ENCODE measurements at regions not wholly inside any gene's neighbourhood (a gene's known extent, or its start where the extent isn't known, plus 50 kb on each side); places are given as distances from the start of the nearest gene placed in this dataset.

DNA sequence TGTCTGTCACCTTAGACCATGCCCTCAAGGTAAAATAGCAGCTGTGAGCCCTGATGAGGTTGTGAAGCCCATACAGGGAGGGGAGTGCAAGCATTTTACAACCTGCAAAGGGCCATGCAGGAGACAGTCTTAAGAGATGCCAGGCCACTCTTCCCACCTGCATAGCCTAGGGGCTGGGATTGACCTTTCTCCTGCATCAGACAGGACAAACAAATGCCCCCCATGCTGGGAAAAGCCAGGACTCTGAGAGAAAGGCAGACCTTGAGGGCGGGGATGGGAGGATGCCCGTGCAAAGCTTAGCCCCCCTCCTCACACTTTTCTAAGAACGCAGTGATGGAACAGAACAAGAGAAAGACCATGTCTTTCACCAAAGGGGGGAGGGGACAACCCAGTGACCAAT is 137.9 kb upstream of the MAMLD1 start:
- TF ChIP-seq, protein P1, sequence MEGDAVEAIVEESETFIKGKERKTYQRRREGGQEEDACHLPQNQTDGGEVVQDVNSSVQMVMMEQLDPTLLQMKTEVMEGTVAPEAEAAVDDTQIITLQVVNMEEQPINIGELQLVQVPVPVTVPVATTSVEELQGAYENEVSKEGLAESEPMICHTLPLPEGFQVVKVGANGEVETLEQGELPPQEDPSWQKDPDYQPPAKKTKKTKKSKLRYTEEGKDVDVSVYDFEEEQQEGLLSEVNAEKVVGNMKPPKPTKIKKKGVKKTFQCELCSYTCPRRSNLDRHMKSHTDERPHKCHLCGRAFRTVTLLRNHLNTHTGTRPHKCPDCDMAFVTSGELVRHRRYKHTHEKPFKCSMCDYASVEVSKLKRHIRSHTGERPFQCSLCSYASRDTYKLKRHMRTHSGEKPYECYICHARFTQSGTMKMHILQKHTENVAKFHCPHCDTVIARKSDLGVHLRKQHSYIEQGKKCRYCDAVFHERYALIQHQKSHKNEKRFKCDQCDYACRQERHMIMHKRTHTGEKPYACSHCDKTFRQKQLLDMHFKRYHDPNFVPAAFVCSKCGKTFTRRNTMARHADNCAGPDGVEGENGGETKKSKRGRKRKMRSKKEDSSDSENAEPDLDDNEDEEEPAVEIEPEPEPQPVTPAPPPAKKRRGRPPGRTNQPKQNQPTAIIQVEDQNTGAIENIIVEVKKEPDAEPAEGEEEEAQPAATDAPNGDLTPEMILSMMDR (IDR thresholded peaks at IDR 0.05) = no peak
- no peak for TF ChIP-seq POLR2A (IDR thresholded peaks at IDR 0.05)
